ENCODE measurements at regions not wholly inside any gene's neighbourhood (a gene's known extent, or its start where the extent isn't known, plus 50 kb on each side); places are given as distances from the start of the nearest gene placed in this dataset.
"Not testable (repeated sequence)": the region's sequence is repeated elsewhere in the genome, so short reads cannot be mapped to it uniquely, and the experiment has no call there.

DNA sequence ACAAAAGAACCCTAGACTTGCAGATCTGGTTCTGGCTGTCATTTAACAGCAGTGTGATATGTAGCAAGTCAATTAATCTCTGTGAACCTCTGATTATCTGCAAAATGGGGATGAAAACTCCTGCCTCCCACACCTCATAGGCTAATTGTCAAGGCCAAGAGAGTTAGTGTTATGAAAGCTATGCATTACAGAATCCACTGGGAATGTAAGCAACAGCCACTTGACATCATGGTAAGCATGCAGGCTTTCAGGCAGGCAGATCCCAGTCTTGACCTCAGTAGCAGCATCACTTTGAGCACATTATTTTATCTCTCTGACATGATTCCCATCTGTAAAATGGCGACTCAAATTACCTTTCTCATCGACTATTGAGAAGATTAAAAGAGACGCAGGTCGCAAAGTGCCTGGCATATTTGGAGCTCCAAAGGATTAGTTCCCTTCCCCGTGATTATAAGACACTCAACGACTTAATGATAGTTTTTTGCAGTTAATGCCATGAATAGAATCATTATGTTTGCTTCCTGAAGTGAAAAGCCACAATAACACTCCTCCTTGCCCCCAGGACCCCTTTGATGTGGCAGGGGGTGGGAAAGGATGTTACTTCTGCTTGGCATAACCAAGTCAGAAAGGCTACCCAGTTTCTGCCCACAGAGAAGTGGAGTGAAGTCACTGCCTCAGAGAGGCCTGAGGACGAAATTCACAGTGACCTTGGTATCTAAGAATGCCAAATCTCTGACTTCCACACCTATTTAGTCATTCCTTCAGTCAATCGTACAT, 273.0 kb upstream of the NFIA start:
- DNase-seq (ENCODE audit: low spot score) = no peak

DNA sequence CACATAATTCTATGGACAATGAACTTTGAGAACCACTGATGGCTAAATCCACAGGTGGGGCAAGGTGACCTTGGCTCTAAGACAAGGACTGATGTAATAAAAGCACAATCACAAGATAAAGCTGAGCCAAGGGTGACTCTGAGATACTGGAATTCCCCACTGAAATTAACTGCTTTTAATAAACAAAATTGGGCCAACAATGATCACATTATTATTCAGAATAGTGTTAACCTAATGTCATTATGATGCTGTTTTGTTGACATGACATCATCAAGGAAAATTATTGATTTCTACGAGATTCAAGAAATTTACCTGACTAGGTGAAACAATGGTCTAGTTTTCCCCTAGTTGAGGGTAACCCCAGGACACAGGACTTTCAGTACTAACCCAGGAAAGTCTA, 273.7 kb upstream of the NFIA start:
- DNase-seq (ENCODE audit: low spot score) = no peak

DNA sequence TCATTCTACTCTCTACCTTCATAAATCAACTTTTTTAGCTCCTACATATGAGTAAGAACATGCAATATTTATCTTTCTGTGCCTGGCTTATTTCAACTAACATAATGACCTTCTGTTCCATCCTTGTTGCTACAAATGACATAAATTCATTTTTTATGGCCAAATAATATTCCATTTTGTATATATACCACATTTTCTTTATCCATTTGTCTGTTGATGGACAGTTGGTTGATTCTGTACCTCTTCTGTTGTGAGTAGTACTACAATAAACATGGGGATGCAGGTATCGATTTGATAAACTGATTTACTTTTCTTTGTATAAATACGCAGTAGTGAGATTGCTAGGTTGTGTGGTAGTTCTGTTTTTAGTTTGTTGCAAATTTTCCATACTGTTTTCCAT, 279.5 kb upstream of the NFIA start:
- no peak for DNase-seq (ENCODE audit: low spot score)

DNA sequence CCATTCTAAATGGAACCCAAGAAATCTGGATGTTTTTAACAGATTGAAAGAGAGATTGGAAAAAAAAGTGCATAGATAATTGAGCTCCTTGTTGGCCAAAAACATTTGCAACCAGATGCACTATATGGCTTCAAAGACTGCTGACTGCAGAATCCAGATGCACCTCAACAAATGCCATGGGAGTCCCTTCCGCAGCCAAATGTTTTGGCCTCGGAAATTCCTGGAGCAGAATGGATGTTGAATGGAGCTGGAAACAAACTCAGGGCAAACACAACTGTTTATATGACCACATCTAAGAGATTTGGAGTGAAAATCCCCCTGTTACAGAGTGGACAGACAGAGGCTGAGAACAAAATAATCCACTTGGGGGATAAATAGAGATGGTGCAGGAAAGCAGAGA, 285.0 kb upstream of the NFIA start:
- no peak for DNase-seq (ENCODE audit: low spot score)

DNA sequence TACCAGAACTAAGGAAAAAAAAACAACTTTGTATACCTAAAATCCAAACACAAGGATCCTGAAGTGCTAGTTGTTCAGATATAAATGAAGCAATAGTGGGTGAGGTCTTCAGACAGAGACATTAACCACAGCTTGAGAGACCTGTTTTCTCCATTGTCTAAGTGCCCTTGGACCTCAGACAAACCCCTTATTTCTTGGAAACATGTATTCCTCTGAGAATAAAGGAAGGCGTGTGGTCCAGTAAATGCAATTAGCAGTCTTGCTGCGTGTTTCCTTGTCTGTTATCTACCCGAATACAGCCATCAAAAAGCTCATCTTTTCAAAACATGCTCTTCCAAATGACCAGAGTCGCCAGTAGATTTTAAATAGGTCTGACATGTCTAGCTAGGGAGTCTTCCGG, 291.1 kb upstream of the NFIA start:
- DNase-seq (ENCODE audit: low spot score) = no peak

DNA sequence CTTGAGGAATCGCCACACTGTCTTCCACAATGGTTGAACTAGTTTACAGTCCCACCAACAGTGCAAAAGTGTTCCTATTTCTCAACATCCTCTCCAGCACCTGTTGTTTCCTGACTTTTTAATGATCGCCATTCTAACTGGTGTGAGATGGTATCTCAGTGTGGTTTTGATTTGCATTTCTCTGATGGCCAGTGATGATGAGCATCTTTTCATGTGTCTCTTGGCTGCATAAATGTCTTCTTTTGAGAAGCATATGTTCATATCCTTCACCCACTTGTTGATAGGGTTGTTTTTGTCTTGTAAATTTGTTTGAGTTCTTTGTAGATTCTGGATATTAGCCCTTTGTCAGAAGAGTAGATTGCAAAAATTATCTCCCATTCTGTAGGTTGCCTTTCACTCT, 309.3 kb upstream of the NFIA start:
- not testable (repeated sequence) for DNase-seq (ENCODE audit: low spot score)

DNA sequence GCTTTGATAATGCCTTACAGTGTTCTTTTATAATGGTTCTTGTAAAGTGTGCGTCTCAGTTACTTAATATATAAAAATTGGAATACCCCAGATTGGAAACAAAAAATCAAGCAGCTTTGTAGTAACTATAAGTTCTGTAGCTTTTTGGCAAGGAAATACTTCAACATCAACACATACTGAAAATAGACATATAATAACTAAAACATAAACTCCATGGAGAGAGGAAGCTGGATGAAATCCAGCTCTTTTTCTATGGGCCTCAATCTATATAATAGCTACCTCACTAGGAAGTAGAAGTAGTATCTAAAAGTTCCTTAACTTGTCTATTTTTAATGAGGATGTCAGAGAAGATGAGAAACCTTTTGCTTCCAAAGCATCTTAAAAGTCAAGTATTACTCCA, 313.3 kb upstream of the NFIA start:
- no peak for DNase-seq (ENCODE audit: low spot score)

DNA sequence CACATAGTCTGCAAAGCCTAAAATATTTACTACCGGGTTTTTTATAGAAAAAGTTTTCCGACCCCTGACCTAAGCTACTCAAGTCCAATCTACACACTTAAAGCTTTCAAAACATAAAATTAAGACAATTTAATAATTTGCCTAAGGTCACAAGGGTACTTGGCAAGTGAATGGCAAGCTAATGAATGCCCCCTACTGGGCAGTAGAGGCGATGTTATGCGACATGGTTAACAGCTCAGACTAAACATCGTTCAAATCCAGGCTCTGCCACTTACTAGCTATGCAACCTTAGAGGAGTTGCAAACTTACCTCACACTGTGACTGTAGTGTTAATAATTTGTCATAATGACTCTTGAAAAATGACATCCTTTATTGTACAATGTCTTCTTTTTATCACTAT, 317.2 kb upstream of the NFIA start:
- peak; percentile 5 for DNase-seq (ENCODE audit: low spot score)

DNA sequence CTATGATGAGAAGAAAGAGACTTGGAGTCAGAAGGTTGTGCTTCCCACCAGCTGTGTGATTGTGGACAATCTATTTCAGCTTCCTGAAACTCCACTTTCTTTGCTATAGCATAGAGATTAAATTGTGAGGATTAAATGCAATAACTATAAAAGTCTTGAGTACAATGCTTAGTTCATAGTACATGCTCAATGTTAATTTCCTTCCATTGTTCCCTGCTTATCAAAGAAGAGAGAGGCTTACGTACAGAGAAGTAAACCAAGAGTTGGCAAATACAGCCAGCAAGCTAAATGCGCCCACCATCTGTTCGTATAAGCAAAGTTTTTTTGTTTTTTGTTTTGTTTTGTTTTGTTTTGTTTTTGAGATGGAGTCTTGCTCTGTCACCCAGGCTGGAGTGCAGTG, 317.9 kb upstream of the NFIA start:
- no peak for DNase-seq (ENCODE audit: low spot score)

DNA sequence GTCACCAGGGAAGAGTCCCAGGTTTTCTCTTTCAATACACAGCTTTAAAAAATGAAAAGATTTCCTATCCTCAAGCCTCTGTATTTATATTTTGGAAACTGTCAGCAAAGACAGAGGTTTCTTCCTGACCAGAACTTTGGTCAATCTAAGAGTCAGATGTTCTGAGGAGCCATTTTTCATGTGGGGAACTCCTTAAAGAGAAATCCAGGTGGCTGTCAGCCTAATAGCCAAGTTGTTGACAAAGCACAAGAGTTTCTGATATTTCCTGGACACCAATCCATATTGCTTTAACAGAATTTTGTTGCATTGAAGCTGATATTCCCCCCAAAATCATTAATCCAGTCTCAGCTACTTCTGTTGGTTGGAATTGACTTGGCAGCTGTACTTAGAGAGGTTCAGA, 318.6 kb upstream of the NFIA start:
- DNase-seq (ENCODE audit: low spot score) = no peak

DNA sequence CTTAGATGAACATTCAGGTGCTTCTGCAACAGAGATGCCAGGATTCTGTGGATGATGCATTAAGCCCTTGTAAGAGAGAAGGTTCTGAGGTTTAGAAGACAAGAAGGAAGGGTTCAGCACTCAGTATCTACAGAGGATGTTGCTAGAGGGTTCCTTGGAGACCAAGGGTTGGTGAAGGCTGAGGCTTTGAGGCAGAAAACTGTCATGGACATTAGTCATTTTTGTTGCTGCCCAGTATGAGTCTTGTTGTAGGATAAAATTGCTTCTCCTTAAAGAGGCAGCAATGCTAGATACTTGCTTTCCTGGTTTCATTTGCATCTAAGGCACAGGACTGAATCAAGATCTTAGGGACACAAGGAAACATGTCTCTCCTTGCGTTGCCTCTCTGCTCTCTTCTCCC, 319.4 kb upstream of the NFIA start:
- no peak for DNase-seq (ENCODE audit: low spot score)

DNA sequence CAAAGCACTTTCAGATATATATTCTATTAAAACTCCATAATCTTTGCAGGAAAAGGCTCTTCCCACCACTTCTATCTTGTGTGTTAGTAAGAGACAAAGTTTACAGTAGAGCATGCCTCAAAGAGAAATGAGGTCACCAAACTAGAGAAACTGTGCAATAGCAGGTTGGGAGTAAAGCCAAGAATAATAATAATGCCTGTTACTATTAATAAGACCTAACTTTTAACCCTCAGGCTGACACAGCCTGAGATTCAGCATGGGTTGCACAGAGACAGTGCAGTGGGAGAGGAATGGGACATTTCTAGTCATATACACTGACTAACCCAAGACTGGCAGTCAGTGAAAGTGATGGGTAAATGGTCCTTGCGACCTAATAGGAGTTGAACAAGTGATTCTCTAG, 320.2 kb upstream of the NFIA start:
- DNase-seq (ENCODE audit: low spot score) = no peak

DNA sequence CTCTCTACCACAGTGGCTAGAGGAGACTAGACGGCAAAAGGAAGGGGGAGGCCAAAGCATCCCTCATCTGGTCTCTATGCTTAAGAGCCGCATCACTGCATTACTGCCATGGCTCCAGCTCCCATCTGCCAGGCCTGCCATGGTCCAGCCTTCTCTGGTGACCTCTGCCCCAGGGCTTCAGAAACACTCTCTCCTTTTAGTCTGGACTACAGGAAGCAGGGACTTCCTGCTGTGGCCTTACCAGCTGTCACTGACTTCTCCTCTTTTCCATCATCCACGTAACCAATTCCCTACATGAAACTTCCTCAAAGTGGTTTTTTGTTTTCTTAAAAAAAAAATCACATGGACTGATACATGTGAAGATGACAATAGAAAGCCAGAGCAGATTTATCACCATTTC, 323.1 kb upstream of the NFIA start:
- no peak for DNase-seq (ENCODE audit: low spot score)

DNA sequence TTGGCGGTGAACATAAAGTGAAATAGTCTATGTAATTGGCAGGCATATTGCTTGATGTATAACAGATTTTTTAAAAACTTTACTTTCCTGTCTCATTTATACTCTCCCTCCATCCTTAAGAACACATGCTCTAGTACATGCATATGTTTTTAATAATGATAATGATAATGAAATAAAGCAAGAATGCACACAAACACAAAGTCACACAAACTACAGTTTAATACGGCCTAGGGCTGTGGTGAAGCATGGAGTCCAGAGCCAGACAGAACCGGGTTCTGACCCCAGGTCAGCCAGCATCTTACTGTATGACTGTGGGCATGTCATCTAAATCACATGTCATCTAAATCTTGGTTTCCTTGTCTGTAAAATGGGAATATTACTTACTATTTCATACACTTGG, 324.9 kb upstream of the NFIA start:
- no peak for DNase-seq (ENCODE audit: low spot score)

DNA sequence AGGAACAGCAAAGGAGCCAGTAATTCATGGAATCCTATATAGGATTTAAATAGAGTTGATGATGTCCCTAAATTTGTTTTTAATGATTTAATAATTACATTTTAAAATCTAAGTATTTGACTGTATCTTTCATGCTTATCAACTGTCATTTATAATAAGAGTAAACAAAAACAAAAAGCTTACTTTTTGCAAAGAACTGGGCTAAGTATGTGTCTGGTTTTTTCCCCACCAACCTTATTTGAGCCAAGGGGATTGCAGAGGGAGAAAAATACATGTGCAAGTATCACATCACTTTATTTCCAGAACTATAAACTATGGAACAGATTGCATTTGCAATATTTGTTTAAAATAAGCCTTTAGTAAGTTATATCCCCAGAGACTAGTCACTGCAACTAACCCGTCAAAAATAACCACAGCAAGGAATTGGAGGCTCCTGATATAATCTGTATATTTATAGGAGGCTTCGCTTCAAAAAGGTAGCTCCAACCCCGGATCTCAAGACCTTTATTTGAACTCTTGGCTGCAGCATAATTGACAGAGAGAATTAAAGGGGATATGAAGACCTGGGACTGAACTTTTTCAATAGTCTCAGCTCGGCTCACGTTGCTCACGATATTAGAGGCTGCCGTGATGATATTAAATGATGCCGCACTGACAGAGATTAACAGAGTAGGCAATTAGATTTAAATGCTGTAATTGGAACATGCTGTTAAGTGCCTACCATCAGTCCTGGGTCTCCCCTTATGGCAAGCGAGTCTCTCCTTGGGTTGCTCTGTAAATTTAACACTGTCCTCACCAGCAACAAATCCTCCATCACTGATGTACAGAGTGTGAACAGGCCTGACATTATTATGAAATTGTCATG, 329.1 kb upstream of the NFIA start:
- DNase-seq (ENCODE audit: low spot score) = no peak

DNA sequence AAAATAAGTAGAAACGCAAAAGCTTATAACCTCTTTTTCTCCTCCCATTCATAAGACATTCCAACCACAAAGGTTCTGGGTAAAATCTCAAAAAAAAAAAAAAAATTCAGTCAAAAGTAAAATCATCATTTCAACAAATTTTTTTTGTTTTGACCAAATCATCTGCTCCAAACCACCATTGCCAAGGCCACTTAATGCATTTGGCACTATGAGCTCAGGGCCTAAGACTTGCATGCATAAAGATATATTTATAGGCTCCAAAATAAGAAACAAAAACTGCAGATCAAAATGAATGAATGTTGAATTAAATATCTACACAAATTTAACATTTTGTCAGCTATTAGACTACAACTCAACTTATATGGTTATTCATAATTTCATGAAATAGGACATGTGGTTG, 331.1 kb upstream of the NFIA start:
- no peak for DNase-seq (ENCODE audit: low spot score)

DNA sequence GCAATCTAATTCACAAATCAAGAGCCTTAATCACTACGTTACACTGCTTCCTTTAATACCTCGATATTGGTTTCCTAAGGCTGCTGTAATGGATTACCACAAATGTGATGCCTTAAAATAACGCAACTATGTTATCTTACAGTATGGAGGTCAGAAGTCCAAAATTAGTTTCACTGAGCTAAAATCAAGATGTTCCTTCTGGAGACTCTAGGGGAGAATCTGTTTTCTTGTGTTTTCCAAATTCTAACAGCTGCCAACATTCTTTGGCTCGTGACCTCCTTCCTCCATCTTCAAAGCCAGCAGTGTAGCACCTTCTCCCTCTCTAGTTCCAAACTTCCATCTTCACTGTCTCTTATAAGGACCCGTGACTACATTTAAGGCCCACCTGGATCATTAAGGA, 335.0 kb upstream of the NFIA start:
- no peak for DNase-seq (ENCODE audit: low spot score)

DNA sequence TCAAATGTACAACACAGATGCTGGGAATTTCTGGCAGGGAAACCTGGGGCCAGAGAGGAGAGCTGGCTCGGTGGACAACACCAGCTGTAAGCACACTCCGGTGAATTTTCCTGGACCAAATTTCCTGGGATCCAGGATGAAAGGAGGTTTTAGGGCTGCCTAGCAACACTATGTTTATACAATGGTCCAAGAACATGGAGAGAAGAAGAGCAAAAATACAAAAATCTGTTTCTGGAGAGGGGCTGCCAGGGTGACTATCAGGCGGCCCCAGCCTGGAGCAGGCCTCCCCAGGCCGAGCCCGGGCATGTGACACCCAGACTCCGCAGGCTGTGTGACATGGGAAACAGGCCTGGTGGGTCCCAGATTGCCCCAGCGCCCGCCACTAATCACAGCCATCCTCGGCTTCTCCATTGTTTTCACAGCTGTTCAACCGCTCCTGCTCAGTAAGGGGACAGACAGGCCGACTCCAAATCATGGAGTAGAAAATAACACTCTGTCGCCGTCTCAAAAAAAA, 336.0 kb upstream of the NFIA start:
- no peak for DNase-seq (ENCODE audit: low spot score)

DNA sequence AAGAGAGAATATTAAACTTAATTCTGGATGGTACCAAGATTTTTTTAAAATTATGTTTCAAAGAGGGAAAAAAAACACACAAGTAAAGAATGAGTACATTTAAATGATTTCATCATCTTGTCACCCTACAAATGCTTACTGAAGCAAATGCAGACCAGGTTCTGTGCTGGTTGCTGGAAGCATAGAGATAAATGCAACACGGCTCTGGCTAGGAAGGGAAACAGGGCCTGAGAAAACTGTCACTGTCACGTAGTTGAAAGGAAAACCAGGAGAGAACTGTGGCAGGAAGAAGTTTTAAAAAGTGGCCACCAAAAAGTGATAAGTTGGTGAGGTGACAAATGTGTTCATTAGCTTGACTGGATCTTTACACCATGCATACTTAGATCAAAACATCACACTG, 336.9 kb upstream of the NFIA start:
- no peak for DNase-seq (ENCODE audit: low spot score)

DNA sequence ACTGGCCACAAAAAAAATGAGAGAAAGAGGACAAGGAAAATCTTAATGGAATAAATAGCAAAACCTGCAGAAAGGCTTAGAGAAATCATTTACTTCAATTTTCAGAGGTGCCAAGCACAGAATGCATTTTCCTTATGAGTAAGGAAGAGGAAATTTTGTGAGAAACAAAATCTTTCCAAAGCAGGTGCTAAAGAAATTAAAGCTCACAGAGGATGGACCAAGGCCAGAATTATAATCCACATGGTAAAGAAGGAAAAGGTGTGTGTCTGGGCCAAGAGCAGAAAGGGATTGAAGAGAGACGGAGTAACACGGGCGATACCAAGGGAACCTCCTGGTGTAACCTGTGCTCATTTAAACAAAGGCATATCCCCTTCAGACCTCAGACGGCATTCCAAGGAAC, 340.0 kb upstream of the NFIA start:
- no peak for DNase-seq (ENCODE audit: low spot score)

DNA sequence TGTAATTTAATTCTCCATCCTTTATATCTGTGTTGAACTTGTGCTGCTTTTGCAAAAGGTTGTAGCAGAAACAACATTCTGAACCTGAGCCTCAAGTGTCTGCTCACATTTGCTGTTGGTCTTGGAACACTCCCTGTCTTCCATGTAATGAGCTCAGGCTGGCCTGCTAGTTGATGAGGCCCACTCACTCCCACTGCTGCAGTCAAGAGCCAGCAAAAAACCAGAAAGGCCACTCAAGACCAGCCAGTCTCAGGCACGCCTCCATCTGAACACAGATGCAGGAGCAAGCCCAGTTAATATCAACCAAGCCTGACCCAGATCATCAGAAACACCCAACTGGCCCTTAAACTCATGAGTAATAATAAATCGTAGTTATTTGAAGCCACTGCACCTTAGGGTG, 342.2 kb upstream of the NFIA start:
- DNase-seq (ENCODE audit: low spot score) = no peak

DNA sequence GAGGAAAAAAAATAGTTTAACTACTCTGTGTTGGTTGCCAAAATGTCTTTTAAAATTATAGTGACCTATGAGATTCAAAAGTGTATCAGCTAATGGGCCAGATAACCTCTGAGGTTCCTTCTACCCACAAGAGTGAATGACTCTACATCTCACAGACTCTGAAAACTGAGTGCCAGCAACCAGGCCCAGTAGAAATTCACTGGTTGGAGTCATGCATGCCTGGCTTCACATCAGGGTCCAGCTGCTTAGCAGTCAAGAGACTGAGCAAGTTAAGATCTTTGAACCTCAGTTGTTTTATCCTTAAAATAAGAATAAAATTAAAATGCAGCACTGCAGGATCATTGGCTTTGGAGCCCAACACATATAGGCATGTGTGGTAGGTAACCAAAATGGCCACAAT, 342.6 kb upstream of the NFIA start:
- DNase-seq (ENCODE audit: low spot score) = no peak

DNA sequence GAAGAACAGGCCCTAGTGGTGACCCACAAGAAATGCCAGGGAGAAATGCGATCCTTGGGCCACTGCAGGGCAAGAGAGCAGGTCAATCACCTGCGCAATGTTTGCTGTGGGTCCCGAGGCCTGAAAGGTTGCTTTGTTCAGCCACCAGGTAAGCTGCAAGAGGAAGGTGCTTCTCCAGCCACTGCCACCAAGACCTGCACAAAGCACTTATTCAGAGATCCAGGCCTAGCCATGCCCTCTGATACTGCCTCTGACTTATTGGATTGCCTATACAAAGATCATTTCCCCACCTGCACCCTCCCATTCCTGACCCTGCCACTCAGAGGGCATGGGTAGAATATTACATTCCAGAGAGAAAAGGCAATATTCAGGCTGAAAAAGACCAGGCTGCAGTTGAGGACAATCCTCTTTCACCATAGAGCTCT, 349.4 kb upstream of the NFIA start:
- no peak for DNase-seq (ENCODE audit: low spot score)

Data from HuH-7.5 (cell line).